Smooth muscle cell (in vitro differentiated cells): ENCODE measurements at regions not wholly inside any gene's neighbourhood (a gene's known extent, or its start where the extent isn't known, plus 50 kb on each side); places are given as distances from the start of the nearest gene placed in this dataset.

Experiments used
- DNase-seq: peaks from one replicate; lab custom pipeline; 2025; ENCODE audit not compliant: unreplicated experiment; lab: John Stamatoyannopoulos, UW
- H2AFZ ChIP-seq: fragments of 200-600 bp; sonication (generic); 2 replicates; pipeline ENCODE4 v1.6.0; 2016; ENCODE audit warnings: antibody characterized with exemption, low read depth, mild to moderate bottlenecking
- H3F3A ChIP-seq: fragments of 200-600 bp; sonication (generic); 2 replicates; pipeline ENCODE4 v1.6.0; 2017; ENCODE audit warnings: antibody characterized with exemption, low read depth
- H3K27ac ChIP-seq: fragments of 200-600 bp; sonication (generic); 2 replicates; pipeline ENCODE4 v1.5.1; 2016; ENCODE audit warnings: low read depth, mild to moderate bottlenecking
- H3K27me3 ChIP-seq: fragments of 200-600 bp; sonication (generic); 2 replicates; pipeline ENCODE4 v1.6.1; 2016; ENCODE audit warnings: low read depth, mild to moderate bottlenecking
- H3K36me3 ChIP-seq: fragments of 200-600 bp; sonication (generic); 2 replicates; pipeline ENCODE4 v1.5.1; 2016; ENCODE audit warnings: low read depth
- H3K4me1 ChIP-seq: fragments of 200-600 bp; sonication (generic); 2 replicates; pipeline ENCODE4 v1.5.1; 2016; ENCODE audit warnings: low read depth
- H3K4me2 ChIP-seq: fragments of 200-600 bp; sonication (generic); 2 replicates; pipeline ENCODE4 v1.6.0; 2016; ENCODE audit warnings: mild to moderate bottlenecking
- H3K4me3 ChIP-seq: fragments of 200-600 bp; sonication (generic); 2 replicates; pipeline ENCODE4 v1.5.1; 2016; ENCODE audit warnings: mild to moderate bottlenecking
- H3K79me2 ChIP-seq: fragments of 200-600 bp; sonication (generic); 2 replicates; pipeline ENCODE4 v1.6.0; 2016; ENCODE audit warnings: low read depth, mild to moderate bottlenecking
- H3K9ac ChIP-seq: fragments of 200-600 bp; sonication (generic); 2 replicates; pipeline ENCODE4 v1.6.0; 2016; ENCODE audit warnings: low read depth
- H3K9me3 ChIP-seq: fragments of 200-600 bp; sonication (generic); replicated peaks from 2 replicates; pipeline ENCODE4 v1.5.1; 2016; ENCODE audit warnings: low read depth
- H4K20me1 ChIP-seq: fragments of 200-600 bp; sonication (generic); 2 replicates; pipeline ENCODE4 v1.6.0; 2016; ENCODE audit warnings: low read depth
- WGBS: methylation state at CpG from one replicate; pipeline ENCODE4 v1.1.7; 2016; ENCODE audit warnings: low lambda C conversion rate; 5-methylcytosine and 5-hydroxymethylcytosine counted together
- TF ChIP-seq, protein P1 (sequence below): fragments of 200-600 bp; sonication (generic); IDR thresholded peaks from 2 replicates; pipeline ENCODE4 v1.5.1; 2017; ENCODE audit warnings: borderline replicate concordance, mild to moderate bottlenecking, antibody characterized with exemption; ENCODE audit not compliant: insufficient read depth, poor library complexity, severe bottlenecking

GRCh38 chr16:60199150-60199549 lies 1465.0 kb upstream of the GOT2 start:
- Histone ChIP-seq H3K79me2 (no peaks in the 10 kb centered on the region), H3K9ac (no peak overlapping the region), H3K9me3 (no peaks in the 10 kb centered on the region), H3K27ac (no peak overlapping the region), H3K4me1 (no peaks in the 10 kb centered on the region), H3K36me3 (no peaks in the 10 kb centered on the region), H4K20me1 (no peaks in the 10 kb centered on the region), H2AFZ (no peak overlapping the region), H3K4me2 (no peak overlapping the region), H3K4me3 (no peak overlapping the region), H3K27me3 (no peaks in the 10 kb centered on the region), H3F3A (no peaks in the 10 kb centered on the region)
- TF ChIP-seq, protein P1, sequence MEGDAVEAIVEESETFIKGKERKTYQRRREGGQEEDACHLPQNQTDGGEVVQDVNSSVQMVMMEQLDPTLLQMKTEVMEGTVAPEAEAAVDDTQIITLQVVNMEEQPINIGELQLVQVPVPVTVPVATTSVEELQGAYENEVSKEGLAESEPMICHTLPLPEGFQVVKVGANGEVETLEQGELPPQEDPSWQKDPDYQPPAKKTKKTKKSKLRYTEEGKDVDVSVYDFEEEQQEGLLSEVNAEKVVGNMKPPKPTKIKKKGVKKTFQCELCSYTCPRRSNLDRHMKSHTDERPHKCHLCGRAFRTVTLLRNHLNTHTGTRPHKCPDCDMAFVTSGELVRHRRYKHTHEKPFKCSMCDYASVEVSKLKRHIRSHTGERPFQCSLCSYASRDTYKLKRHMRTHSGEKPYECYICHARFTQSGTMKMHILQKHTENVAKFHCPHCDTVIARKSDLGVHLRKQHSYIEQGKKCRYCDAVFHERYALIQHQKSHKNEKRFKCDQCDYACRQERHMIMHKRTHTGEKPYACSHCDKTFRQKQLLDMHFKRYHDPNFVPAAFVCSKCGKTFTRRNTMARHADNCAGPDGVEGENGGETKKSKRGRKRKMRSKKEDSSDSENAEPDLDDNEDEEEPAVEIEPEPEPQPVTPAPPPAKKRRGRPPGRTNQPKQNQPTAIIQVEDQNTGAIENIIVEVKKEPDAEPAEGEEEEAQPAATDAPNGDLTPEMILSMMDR: no peak
- no peak for DNase-seq
- 66% methylated on average over 5 of the region's 5 CpGs for WGBS

DNA sequence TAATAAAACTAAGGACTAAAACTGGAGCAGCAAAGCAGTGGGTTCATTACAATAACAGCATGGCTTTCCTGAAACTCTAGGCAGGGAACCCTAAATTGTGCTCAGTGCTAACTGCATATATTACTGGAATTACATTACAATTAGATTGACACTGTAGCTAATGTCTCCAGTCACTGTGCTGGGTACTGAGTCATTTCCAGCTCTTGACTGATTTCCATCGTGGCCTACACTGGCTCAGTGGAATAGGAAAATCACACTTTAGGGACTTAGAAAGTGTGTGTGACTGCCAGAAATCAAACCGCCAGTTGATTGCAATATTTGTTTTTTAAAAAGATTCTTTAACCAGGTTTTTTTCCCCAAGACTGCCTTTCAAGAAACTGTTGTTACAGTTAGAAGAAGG lies 1447.4 kb upstream of the GOT2 start:
- Histone ChIP-seq H3K36me3 (no peaks in the 10 kb centered on the region), H3K27me3 (no peaks in the 10 kb centered on the region), H3F3A (no peaks in the 10 kb centered on the region), H3K4me3 (no peak overlapping the region), H3K9me3 (no peaks in the 10 kb centered on the region), H2AFZ (no peak overlapping the region), H3K4me2 (no peak overlapping the region), H4K20me1 (no peaks in the 10 kb centered on the region), H3K9ac (no peak overlapping the region), H3K4me1 (no peaks in the 10 kb centered on the region), H3K27ac (no peak overlapping the region), H3K79me2 (no peaks in the 10 kb centered on the region)
- no peak for DNase-seq
- 73% methylated on average over 2 of the region's 2 CpGs for WGBS
- TF ChIP-seq, protein P1: no peak

GRCh38 chr16:60180609-60181008 lies 1446.5 kb upstream of the GOT2 start:
- Histone ChIP-seq H3K4me1 (no peaks in the 10 kb centered on the region), H3K4me2 (no peak overlapping the region), H3K9ac (no peak overlapping the region), H3F3A (no peaks in the 10 kb centered on the region), H4K20me1 (no peaks in the 10 kb centered on the region), H3K36me3 (no peaks in the 10 kb centered on the region), H3K27me3 (no peaks in the 10 kb centered on the region), H3K4me3 (no peak overlapping the region), H3K79me2 (no peaks in the 10 kb centered on the region), H2AFZ (no peak overlapping the region), H3K27ac (no peak overlapping the region), H3K9me3 (no peaks in the 10 kb centered on the region)
- WGBS: 90% methylated on average over 2 of the region's 2 CpGs
- TF ChIP-seq, protein P1: no peak
- DNase-seq: no peak

DNA sequence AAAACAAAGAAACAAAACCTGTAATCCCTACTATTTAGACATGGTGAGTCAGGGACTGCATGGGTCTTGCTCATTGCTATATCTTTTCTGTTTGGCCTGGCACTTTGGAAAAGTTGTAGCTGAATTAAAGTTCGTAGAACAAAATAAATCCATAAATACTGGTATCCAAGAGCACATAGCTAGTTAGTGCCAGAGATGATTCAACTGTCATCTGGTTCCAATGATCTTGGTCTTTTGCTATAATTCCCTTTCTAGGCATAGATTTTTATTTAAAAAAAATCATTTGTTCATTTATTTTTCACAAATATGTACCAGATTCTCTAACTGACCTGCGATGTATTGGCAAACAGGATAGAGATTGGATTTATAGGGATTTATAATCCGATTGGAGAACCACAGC lies 1436.1 kb upstream of the GOT2 start:
- no peaks in the 10 kb centered on the region for H3F3A ChIP-seq
- H3K4me2 ChIP-seq: no peak overlapping the region
- no peak overlapping the region for H3K9ac ChIP-seq
- 92% methylated on average over 3 of the region's 3 CpGs for WGBS
- no peaks in the 10 kb centered on the region for H3K27me3 ChIP-seq
- H4K20me1 ChIP-seq: no peaks in the 10 kb centered on the region
- no peaks in the 10 kb centered on the region for H3K36me3 ChIP-seq
- H3K27ac ChIP-seq: no peak overlapping the region
- no peak for DNase-seq
- H3K79me2 ChIP-seq: no peaks in the 10 kb centered on the region
- no peaks in the 10 kb centered on the region for H3K4me1 ChIP-seq
- TF ChIP-seq, protein P1: no peak
- no peaks in the 10 kb centered on the region for H3K9me3 ChIP-seq
- no peak overlapping the region for H3K4me3 ChIP-seq
- H2AFZ ChIP-seq: no peak overlapping the region
